Stimulated activated CD8-positive, alpha-beta memory T cell treated with anti-CD3 and anti-CD28 coated beads, Interleukin-15, amount 100 ng/mL, for 48 hours (primary cell): ENCODE measurements at regions not wholly inside any gene's neighbourhood (a gene's known extent, or its start where the extent isn't known, plus 50 kb on each side); places are given as distances from the start of the nearest gene placed in this dataset.

ENCODE experiments used
- DNase-seq, 2 donors: peaks; one replicate each; pipeline ENCODE4 v3.0.0-alpha.2; 2020; ENCODE audit warnings: low read depth in 2 of 2

GRCh38 chr12:5195691-5196090, 152.0 kb downstream of the KCNA5 start:
- DNase-seq = no peak

- DNase-seq = no peak
Measured at GRCh38 chr12:5197131-5197530, 153.5 kb downstream of the KCNA5 start.

- DNase-seq = no peak
Measured at GRCh38 chr12:5197656-5198055, 154.0 kb downstream of the KCNA5 start.

GRCh38 chr12:5200278-5201087, 156.8 kb downstream of the KCNA5 start:
- peak; percentile 4 to 10 for DNase-seq

- DNase-seq = no peak
Measured at GRCh38 chr12:5201554-5202218, 158.0 kb downstream of the KCNA5 start.

- no peak for DNase-seq
Measured at GRCh38 chr12:5203274-5203673, 159.6 kb downstream of the KCNA5 start.

- no peak for DNase-seq
Measured at GRCh38 chr12:5203720-5204119, 160.0 kb downstream of the KCNA5 start.

- no peak for DNase-seq
Measured at GRCh38 chr12:5204271-5204670, 160.6 kb downstream of the KCNA5 start.

- DNase-seq = no peak
Measured at GRCh38 chr12:5204831-5205230, 161.2 kb downstream of the KCNA5 start.

- no peak for DNase-seq
Measured at GRCh38 chr12:5206401-5207175, 162.9 kb downstream of the KCNA5 start.

- DNase-seq = no peak
Measured at GRCh38 chr12:5210179-5210922, 166.7 kb downstream of the KCNA5 start.

GRCh38 chr12:5210923-5211290, 167.2 kb downstream of the KCNA5 start:
- no peak for DNase-seq

- DNase-seq = no peak
Measured at GRCh38 chr12:5213336-5213735, 169.7 kb downstream of the KCNA5 start.

- no peak for DNase-seq
Measured at GRCh38 chr12:5213990-5214389, 170.3 kb downstream of the KCNA5 start.

GRCh38 chr12:5217936-5218335, 174.3 kb downstream of the KCNA5 start:
- DNase-seq = no peak

- DNase-seq = no peak
Measured at GRCh38 chr12:5220099-5220498, 176.4 kb downstream of the KCNA5 start.

GRCh38 chr12:5220835-5221234, 177.2 kb downstream of the KCNA5 start:
- DNase-seq = peak; percentile 15 to 17

GRCh38 chr12:5222011-5222461, 178.4 kb downstream of the KCNA5 start:
- DNase-seq = no peak

- no peak for DNase-seq
Measured at GRCh38 chr12:5222729-5223128, 179.1 kb downstream of the KCNA5 start.

- no peak for DNase-seq
Measured at GRCh38 chr12:5223881-5224280, 180.2 kb downstream of the KCNA5 start.

- no peak for DNase-seq
Measured at GRCh38 chr12:5226581-5226980, 182.9 kb downstream of the KCNA5 start.
